ENCODE measurements at regions not wholly inside any gene's neighbourhood (a gene's known extent, or its start where the extent isn't known, plus 50 kb on each side); places are given as distances from the start of the nearest gene placed in this dataset.

DNA sequence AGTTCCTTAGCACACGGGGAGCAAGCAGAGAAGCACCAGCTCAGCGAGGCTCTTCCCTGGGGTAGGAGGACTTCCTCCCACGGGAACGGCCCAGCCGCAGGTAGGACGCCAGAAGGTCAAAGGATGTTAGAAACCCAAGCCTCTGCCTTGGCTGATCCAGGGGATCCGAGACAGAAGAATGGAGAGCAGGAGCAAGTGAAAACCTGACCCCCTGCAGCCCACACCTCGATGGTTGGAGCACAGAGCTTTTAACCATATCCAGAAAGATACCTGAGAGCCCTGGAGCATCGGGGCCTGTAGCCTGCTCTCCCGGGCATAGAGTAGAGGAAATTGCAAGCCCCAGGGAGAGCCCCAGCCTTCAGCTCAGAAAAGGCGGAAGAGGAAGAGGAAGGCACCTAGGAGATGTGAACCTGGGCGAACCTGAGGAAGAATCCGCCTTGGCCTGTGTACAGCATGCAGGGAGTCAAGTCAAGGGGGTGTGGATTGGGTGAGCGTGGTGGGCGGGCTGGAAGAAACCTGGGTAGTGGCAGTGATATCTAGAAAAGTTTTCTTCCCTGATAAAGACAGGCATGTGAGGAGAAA lies 76.3 kb downstream of the PSMG1 start:
- ATAC-seq (ENCODE audit: low read depth) (no peak), DNase-seq (ENCODE audit: low spot score) (no peak)
- H3K4me3 ChIP-seq (ENCODE audit: severe bottlenecking), result no peak overlapping the region
- H3K27me3 ChIP-seq (ENCODE audit: insufficient read depth, poor library complexity, severe bottlenecking), result no peaks in the 10 kb centered on the region
- no peaks in the 10 kb centered on the region for H3K4me1 ChIP-seq (ENCODE audit: insufficient read depth, poor library complexity, severe bottlenecking)
- no peaks in the 10 kb centered on the region for H3K36me3 ChIP-seq (ENCODE audit: low read depth)
- TF ChIP-seq, protein P1, sequence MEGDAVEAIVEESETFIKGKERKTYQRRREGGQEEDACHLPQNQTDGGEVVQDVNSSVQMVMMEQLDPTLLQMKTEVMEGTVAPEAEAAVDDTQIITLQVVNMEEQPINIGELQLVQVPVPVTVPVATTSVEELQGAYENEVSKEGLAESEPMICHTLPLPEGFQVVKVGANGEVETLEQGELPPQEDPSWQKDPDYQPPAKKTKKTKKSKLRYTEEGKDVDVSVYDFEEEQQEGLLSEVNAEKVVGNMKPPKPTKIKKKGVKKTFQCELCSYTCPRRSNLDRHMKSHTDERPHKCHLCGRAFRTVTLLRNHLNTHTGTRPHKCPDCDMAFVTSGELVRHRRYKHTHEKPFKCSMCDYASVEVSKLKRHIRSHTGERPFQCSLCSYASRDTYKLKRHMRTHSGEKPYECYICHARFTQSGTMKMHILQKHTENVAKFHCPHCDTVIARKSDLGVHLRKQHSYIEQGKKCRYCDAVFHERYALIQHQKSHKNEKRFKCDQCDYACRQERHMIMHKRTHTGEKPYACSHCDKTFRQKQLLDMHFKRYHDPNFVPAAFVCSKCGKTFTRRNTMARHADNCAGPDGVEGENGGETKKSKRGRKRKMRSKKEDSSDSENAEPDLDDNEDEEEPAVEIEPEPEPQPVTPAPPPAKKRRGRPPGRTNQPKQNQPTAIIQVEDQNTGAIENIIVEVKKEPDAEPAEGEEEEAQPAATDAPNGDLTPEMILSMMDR (IDR thresholded peaks at IDR 0.05; ENCODE audit: poor library complexity, severe bottlenecking), result no peak
- no peaks in the 10 kb centered on the region for H3K9me3 ChIP-seq (ENCODE audit: severe bottlenecking)
- H3K27ac ChIP-seq (ENCODE audit: poor library complexity, severe bottlenecking), result no peak overlapping the region

DNA sequence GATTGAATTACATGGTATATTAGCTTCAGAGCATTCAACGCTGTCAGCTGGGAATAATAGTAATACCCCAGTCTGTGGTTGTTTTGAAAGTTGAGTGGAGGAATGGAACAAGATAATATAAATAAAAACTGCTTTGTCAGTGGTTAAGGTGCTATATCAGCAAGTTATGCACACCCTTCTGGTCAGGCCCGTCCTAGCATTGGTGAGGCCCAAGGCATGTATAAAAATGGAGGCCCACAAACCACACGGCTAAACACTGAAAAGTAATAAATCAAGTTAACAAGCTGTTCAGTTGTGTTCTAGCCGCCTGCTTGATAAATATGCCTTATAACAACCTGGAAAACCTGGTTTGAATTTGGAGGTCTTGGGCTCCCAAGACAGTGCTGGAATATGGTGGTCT lies 77.4 kb downstream of the PSMG1 start:
- Histone ChIP-seq H3K4me1 (ENCODE audit: insufficient read depth, poor library complexity, severe bottlenecking) (no peaks in the 10 kb centered on the region), H3K36me3 (ENCODE audit: low read depth) (no peaks in the 10 kb centered on the region), H3K27me3 (ENCODE audit: insufficient read depth, poor library complexity, severe bottlenecking) (no peaks in the 10 kb centered on the region), H3K9me3 (ENCODE audit: severe bottlenecking) (no peaks in the 10 kb centered on the region), H3K27ac (ENCODE audit: poor library complexity, severe bottlenecking) (no peak overlapping the region), H3K4me3 (ENCODE audit: severe bottlenecking) (no peak overlapping the region)
- TF ChIP-seq, protein P1 (IDR thresholded peaks at IDR 0.05; ENCODE audit: poor library complexity, severe bottlenecking), result no peak
- ATAC-seq (ENCODE audit: low read depth) (no peak), DNase-seq (ENCODE audit: low spot score) (no peak)

DNA sequence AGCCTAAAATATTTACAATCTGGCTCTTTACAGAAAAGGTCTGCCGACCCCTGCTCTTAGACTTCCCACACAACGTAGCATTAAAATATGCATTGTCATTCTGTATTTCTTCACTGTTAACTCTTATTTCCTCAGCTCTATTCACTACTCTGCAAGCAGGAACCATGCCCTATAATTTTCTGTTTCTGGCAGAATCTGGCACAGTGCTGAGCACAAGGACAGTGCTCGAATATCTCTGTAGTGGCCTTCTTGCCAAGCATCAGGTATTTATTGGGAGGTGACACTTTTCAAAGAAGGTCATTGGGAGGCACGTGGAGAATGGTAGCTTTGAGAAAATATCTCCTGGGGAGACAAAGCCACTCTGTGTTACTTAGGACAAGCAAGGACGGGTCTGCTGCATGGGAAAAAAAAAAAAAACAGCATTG lies 77.9 kb downstream of the PSMG1 start:
- ATAC-seq (ENCODE audit: low read depth) (no peak), DNase-seq (ENCODE audit: low spot score) (no peak)
- Histone ChIP-seq H3K27ac (ENCODE audit: poor library complexity, severe bottlenecking) (no peak overlapping the region), H3K36me3 (ENCODE audit: low read depth) (no peaks in the 10 kb centered on the region), H3K4me3 (ENCODE audit: severe bottlenecking) (no peak overlapping the region), H3K9me3 (ENCODE audit: severe bottlenecking) (no peaks in the 10 kb centered on the region), H3K4me1 (ENCODE audit: insufficient read depth, poor library complexity, severe bottlenecking) (no peaks in the 10 kb centered on the region), H3K27me3 (ENCODE audit: insufficient read depth, poor library complexity, severe bottlenecking) (no peaks in the 10 kb centered on the region)
- TF ChIP-seq, protein P1 (IDR thresholded peaks at IDR 0.05; ENCODE audit: poor library complexity, severe bottlenecking), result no peak

DNA sequence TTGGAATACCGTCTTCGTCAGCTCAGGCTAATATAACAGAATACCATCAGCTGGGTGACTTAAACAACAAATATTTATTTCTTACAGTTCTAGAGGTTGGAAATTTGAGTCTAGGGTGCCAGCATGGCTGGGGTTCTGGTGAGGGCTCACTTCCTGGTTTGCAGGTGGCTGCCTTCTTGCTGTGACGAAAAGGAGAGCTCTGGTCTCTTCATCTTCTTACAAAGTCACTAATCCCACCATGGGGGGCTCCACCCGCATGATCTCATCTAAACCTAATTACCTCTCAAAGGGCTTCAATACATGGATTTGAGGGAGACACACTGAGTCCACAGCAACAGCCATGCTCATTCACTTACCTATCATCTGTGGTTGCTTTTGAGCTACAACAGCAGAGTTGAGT lies 78.3 kb downstream of the PSMG1 start:
- H3K4me1 ChIP-seq (ENCODE audit: insufficient read depth, poor library complexity, severe bottlenecking), result no peaks in the 10 kb centered on the region
- no peak for ATAC-seq (ENCODE audit: low read depth)
- no peak overlapping the region for H3K4me3 ChIP-seq (ENCODE audit: severe bottlenecking)
- H3K27me3 ChIP-seq (ENCODE audit: insufficient read depth, poor library complexity, severe bottlenecking), result no peaks in the 10 kb centered on the region
- DNase-seq (ENCODE audit: low spot score), result no peak
- H3K27ac ChIP-seq (ENCODE audit: poor library complexity, severe bottlenecking), result no peak overlapping the region
- no peaks in the 10 kb centered on the region for H3K9me3 ChIP-seq (ENCODE audit: severe bottlenecking)
- TF ChIP-seq, protein P1 (IDR thresholded peaks at IDR 0.05; ENCODE audit: poor library complexity, severe bottlenecking), result no peak
- H3K36me3 ChIP-seq (ENCODE audit: low read depth), result no peaks in the 10 kb centered on the region

DNA sequence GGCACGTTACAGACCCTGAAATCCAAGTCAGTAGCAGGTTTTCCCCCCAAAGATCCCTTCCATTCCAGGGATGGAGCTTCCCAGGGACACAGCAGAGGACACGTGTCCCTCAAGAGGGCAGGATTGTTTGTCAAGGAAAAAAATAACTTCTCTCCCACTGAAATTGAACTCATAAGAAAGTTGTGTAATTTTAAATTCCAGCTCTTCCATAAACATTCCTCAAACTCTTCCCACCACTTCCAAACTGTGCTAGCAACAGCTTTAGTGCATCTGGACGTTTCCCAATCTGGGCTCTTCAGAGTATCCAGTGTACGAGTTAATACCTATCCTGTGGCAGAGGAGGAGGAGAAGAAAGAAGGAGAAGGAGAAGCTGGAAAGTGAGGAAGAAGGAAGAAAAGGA lies 79.6 kb downstream of the PSMG1 start:
- Histone ChIP-seq H3K4me3 (ENCODE audit: severe bottlenecking) (no peak overlapping the region), H3K9me3 (ENCODE audit: severe bottlenecking) (no peaks in the 10 kb centered on the region), H3K27me3 (ENCODE audit: insufficient read depth, poor library complexity, severe bottlenecking) (no peaks in the 10 kb centered on the region), H3K36me3 (ENCODE audit: low read depth) (no peaks in the 10 kb centered on the region), H3K27ac (ENCODE audit: poor library complexity, severe bottlenecking) (no peak overlapping the region), H3K4me1 (ENCODE audit: insufficient read depth, poor library complexity, severe bottlenecking) (no peaks in the 10 kb centered on the region)
- DNase-seq (ENCODE audit: low spot score) (no peak), ATAC-seq (ENCODE audit: low read depth) (no peak)
- TF ChIP-seq, protein P1 (IDR thresholded peaks at IDR 0.05; ENCODE audit: poor library complexity, severe bottlenecking), result no peak
